GM21786 (cell line): ENCODE measurements at regions not wholly inside any gene's neighbourhood (a gene's known extent, or its start where the extent isn't known, plus 50 kb on each side); places are given as distances from the start of the nearest gene placed in this dataset.

ENCODE experiments used
- ATAC-seq: cut with Tn5 transposase; IDR thresholded peaks from one replicate; pipeline ENCODE4 v1.9.1; 2021; ENCODE audit not compliant: unreplicated experiment

DNA sequence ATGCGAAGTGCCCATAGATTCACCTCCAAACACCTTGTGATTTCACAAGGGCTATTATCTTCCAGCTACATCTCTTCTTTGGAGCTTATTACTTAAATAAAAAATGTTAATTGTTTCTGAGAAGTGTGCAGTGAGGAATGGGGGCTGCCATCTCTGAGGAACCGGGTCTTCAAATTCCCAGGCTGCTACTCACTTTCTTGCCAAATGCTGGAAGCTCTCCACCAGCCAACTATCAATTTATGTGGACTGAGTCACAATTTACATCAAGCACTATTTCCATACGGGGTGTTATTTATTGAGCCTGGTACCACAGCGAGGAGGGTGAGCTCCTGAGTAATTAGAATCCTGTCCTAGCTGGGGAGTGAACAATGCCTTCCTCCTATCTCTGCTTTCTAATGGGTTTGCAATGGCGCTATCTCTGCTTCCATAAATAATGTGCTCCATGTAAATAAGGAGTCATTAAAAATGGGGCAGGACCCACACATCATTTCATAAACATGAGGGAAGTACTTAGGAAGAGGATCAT lies 898.3 kb downstream of the VRK1 start:
- no peak for ATAC-seq

DNA sequence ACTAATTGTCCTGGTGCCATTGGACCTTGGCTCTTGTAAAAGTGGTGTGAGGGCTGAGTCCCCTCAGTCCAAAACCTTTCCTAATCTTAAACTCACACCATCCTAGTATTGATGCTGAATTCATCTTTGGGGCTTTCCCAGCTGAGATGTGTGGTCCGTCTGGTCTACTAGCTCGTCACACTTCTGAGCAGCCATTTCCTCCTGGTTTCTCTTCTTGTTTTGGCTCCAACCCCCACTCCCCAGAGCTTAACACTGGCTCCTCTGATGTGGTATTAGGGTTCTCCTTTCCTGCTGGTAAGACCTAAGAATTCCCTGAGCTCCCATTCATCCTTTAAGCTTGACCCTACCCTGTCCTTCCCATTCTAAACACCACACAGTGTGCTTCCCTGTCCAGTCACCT lies 900.6 kb downstream of the VRK1 start:
- no peak for ATAC-seq

GRCh38 chr14:97699026-97699425 lies 901.8 kb downstream of the VRK1 start:
- ATAC-seq = no peak

DNA sequence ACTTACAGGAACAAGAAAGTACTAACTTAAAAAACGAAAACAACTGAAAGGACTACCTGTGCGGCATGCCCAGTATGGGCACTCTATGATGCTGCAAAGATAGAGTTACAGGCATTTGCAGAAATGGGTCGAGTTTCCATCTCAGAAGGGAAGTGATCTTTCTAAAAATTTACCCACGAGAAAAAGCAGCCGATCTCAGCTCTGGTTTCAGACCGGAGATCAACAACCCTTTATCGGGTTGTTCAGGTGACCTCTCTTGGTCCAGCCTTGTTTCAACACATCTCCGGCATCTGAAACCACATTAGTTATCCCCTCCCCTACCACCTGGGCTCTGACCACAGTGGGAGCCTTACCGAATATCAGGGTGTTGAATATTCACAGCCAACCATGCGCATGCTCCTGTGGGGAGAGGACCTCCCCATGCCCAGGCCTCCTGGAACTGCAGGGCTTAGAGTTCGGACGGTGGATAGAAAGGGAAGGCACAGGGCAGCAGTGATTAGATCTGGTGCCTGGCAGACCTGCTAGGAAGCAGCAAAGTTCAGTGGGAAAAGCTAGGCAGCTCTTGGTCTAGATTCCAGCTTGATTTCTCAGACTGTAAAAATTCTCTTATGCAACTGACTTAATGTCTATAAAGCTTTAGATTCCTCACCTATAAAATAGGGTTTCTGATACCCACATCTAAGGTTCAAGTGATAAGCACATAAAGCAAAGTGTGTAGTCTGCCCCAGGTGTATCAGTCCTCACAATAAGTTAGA lies 906.0 kb downstream of the VRK1 start:
- no peak for ATAC-seq

- ATAC-seq = no peak
Measured at GRCh38 chr14:97704316-97704885, 907.2 kb downstream of the VRK1 start.

- ATAC-seq = no peak
Measured at GRCh38 chr14:97705107-97705506, 907.9 kb downstream of the VRK1 start.

DNA sequence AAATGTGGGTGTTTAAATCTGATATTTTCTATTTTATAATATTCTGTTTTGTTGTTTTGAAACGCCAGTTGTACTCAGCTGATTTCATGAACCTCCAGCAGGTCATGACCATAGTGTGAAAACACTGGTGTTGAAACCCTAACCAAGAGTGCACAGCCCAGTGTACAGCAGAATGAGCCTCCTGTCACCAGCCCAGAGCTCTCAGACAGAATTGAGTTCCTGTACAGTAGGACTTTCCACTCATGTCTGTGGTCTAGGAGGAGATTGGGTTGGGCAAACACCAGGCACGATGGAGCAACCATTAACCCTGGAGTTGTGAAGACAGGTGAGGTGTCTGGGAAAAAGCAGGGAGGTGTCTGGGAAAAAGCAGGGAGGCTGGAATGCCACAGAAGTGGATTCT lies 908.8 kb downstream of the VRK1 start:
- no peak for ATAC-seq

DNA sequence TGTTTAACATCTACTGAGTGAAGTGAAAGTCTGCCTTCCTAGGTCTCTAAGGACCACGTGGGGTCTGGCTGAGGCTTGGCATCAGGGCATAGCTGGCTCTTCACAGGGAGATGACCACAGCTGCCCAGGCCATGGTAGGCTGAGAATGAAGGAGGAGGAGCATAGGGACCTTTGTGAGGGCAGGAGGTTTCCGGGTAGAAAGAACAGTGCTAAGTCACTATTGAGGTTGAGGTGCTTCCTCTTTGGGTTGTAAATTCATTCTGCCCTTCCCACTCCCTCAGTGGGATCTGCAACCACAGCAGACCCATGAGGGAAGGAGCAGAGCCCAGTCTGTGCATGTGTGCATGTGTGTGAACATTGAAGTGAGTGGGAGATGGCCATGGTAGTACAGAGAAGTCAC lies 909.6 kb downstream of the VRK1 start:
- ATAC-seq = no peak

GRCh38 chr14:97707603-97708002 lies 910.4 kb downstream of the VRK1 start:
- ATAC-seq = no peak

GRCh38 chr14:97709552-97709951 lies 912.4 kb downstream of the VRK1 start:
- ATAC-seq = no peak

DNA sequence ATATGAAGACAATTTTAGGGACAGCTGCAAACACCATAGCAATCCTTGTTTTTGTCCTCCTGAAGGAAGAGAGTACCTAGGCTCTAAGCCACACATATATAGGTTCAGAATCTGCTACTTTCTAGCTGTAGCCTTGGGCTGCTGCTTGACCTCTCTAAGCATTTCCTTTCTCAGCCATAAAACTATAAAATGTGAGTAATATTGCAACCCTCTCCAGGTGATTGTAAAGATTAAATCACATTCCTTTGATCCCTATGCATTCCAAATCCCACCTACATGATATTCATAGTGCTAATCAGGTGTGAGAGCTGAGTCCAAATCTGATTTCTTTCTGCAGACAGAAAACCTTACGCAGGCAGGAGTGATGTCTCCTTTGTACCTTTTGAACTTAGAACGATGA lies 913.5 kb downstream of the VRK1 start:
- no peak for ATAC-seq

- no peak for ATAC-seq
Measured at GRCh38 chr14:97712471-97712870, 915.3 kb downstream of the VRK1 start.

GRCh38 chr14:97713023-97713422 lies 915.8 kb downstream of the VRK1 start:
- no peak for ATAC-seq

GRCh38 chr14:97718886-97719442 lies 921.8 kb downstream of the VRK1 start:
- no peak for ATAC-seq

GRCh38 chr14:97719931-97720330 lies 922.7 kb downstream of the VRK1 start:
- ATAC-seq = no peak

- ATAC-seq = no peak
Measured at GRCh38 chr14:97723351-97723750, 926.2 kb downstream of the VRK1 start.

DNA sequence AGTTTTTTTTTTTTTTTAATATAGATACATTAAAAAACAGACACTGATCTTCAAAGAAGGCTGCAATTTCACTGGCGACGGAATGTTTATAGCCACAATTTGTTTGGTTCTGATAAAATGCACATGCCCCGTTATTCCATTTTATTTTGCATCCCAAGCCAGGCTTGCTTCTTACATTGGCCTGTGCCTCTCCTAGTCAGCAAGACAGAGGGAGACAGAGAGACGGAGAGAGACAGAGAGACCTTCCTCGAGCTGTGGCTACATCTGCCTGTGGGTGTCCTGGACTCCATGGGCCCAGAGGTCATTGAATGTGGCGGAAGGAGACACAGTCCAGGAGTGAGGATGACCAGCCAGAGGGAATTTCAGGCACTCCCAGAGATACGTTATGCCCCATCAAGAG lies 926.6 kb downstream of the VRK1 start:
- ATAC-seq = no peak

DNA sequence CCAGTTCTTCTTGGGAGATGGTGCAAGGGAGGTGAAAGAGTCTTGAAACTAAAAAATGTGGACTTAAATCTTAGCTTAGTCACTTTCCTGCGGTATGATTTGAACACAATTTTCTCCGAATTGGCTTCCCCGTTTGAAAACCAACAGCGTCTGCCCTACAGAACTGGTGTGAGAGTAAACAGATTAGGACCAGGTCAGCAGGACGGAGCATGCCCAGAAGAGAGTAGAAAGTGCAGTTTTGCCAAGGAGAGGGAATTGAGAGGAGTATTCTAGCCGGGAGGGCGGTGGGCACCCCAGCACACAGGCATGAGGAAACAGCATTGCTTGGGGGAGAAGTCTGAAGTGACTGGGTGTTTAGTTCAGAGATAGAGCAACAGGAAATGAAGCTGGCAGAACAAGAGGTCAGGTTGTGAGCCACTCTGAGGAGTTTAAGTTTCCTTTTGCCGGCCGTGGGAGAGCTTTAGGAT lies 927.1 kb downstream of the VRK1 start:
- ATAC-seq = no peak

GRCh38 chr14:97726676-97727075 lies 929.5 kb downstream of the VRK1 start:
- ATAC-seq = no peak

DNA sequence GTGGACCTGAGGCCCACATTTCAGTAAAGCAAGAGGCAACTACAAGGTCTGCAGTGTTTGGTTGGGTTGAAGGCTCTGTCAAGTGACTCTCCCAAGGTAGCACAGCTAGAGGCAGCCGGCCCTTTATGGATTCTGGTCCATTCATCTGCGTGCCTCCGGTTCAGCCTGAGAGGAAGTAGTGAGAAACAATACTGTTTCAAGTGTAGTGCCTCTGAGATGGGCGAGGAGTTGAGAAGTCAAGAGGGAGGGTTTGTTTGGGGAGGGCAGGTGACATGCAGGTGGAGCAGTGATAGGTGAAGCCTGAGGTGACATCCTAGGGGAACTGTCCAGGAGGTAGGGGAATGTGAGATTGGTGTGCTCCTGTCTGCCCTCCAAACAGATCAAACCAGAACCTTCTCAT lies 933.5 kb downstream of the VRK1 start:
- ATAC-seq = no peak

GRCh38 chr14:97731800-97732199 lies 934.6 kb downstream of the VRK1 start:
- ATAC-seq = no peak

DNA sequence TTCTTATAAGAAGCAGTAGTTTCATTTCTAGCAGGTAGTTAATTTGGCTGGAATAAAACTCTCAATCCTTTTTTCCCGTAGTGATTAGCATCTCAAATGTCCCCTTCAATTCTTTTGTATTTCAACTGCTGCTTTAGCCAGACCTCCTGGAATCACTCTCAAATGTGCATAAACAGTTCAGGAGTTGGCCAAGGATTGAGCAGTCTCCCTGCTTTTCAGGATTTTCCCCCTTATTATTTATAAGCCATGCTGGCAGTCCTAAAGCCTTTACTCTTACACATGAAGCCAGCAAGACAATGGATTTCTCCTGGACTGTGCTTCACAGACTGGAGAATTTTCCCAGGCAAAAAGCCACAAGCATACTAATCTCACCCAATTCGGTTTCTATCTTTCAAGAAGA lies 950.1 kb downstream of the VRK1 start:
- no peak for ATAC-seq
